OCI-LY7 (cell line): ENCODE measurements at regions not wholly inside any gene's neighbourhood (a gene's known extent, or its start where the extent isn't known, plus 50 kb on each side); places are given as distances from the start of the nearest gene placed in this dataset.

Experiments used
- CTCF ChIP-seq: fragments of 200-600 bp; sonication (generic); conservative IDR thresholded peaks from 2 replicates; pipeline ENCODE4 v1.5.1; 2014; ENCODE audit warnings: mild to moderate bottlenecking, antibody characterized with exemption, low read length, moderate library complexity, mixed read lengths
- EZH2phosphoT487 ChIP-seq: fragments of 200-600 bp; sonication (generic); IDR thresholded peaks from 2 replicates; pipeline ENCODE4 v1.6.1; 2018; ENCODE audit warnings: low read depth, borderline replicate concordance, mild to moderate bottlenecking, mixed run types, antibody characterized with exemption, low read length, moderate library complexity, mixed read lengths

- TF ChIP-seq CTCF, result no peak
- no peak for TF ChIP-seq EZH2phosphoT487
These were observed 425.8 kb upstream of the SYT4 start for GRCh38 chr18:43703050-43703449.
